PC-3 (cell line): ENCODE measurements at regions not wholly inside any gene's neighbourhood (a gene's known extent, or its start where the extent isn't known, plus 50 kb on each side); places are given as distances from the start of the nearest gene placed in this dataset.

Experiments used
- EZH2 ChIP-seq: fragments of 300-600 bp; sonication (generic); IDR thresholded peaks from one replicate; pipeline ENCODE4 v1.6.1; 2017; ENCODE audit warnings: antibody characterized with exemption, mild to moderate bottlenecking, low read length; ENCODE audit not compliant: unreplicated experiment
- EZH2phosphoT487 ChIP-seq: fragments of 300-600 bp; sonication (generic); IDR thresholded peaks from 2 replicates; pipeline ENCODE4 v1.6.1; 2018; ENCODE audit warnings: mild to moderate bottlenecking, antibody characterized with exemption, low read length, borderline replicate concordance
- TF ChIP-seq, protein P1 (sequence below): fragments of 300-600 bp; sonication (generic); conservative IDR thresholded peaks from 2 replicates; pipeline ENCODE4 v1.5.1; 2017; ENCODE audit warnings: antibody characterized with exemption, low read depth, mild to moderate bottlenecking, low read length

DNA sequence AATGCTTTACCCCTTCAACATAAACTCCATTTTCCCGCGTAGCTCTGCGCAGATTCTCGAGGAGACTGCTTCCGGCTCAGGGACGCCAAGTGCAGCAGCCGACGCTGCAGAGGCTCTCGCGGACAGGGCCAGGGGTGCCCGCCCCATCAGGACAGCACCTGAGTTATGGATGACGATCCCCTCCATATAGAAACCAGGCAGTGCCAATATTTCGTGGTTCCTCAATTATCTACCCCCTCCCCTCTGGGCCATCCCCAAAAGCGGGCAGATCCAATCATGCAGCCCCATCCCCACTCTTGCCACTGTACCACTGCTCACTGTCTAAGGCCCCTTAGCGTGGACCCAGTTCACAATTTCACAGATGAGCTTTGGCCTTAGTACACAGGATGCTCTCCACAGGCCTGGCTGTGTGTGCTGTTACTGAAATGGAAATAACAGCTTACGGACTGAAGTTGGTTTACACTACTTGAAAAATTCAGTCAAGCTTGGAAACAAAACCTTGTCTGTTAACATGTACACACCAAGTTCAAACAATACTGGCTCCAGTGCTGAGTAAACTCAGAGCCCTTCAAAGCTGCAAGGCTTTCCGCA, 74.5 kb downstream of the DACT2 start:
- TF ChIP-seq, protein P1, sequence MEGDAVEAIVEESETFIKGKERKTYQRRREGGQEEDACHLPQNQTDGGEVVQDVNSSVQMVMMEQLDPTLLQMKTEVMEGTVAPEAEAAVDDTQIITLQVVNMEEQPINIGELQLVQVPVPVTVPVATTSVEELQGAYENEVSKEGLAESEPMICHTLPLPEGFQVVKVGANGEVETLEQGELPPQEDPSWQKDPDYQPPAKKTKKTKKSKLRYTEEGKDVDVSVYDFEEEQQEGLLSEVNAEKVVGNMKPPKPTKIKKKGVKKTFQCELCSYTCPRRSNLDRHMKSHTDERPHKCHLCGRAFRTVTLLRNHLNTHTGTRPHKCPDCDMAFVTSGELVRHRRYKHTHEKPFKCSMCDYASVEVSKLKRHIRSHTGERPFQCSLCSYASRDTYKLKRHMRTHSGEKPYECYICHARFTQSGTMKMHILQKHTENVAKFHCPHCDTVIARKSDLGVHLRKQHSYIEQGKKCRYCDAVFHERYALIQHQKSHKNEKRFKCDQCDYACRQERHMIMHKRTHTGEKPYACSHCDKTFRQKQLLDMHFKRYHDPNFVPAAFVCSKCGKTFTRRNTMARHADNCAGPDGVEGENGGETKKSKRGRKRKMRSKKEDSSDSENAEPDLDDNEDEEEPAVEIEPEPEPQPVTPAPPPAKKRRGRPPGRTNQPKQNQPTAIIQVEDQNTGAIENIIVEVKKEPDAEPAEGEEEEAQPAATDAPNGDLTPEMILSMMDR: no peak
- TF ChIP-seq EZH2phosphoT487 (no peak), EZH2 (no peak)
